HCT116 (cell line): ENCODE measurements at regions not wholly inside any gene's neighbourhood (a gene's known extent, or its start where the extent isn't known, plus 50 kb on each side); places are given as distances from the start of the nearest gene placed in this dataset.

Experiments used
- ATAC-seq: fragments of 200-7000 bp; cut with Tn5 transposase; 2 replicates; pipeline ENCODE4 v1.9.1; 2020; ENCODE audit warnings: mild to moderate bottlenecking, moderate library complexity
- BruUV-seq: library from RNA; stranded (reverse); fragments of 400-500 nt; replicated peaks from 2 replicates; lab custom pipeline; 2021; lab: Mats Ljungman, UMichigan
- CTCF ChIA-PET: fragments of 300-600 bp; sonication (Branson Sonifier 250); formaldehyde crosslinking; loops from one replicate; lab custom pipeline; 2021; ENCODE audit warnings: antibody characterized with exemption; lab: Charles Lee
- POLR2A ChIA-PET: fragments of 300-600, 350-600 bp; sonication (Branson Sonifier 250); formaldehyde crosslinking; loops from one replicate; lab custom pipeline; 2021; ENCODE audit warnings: antibody characterized with exemption; lab: Charles Lee
- RAD21 ChIA-PET, 2 experiments: fragments of 300-600 bp; sonication (Branson Sonifier 250); formaldehyde crosslinking; loops; one replicate each; lab custom pipeline; 2023; ENCODE audit warnings: low total read pairs in 2 of 2; ENCODE audit not compliant: uncharacterized antibody in 2 of 2, unreplicated experiment in 2 of 2, low non-redundant PET in 1 of 2; lab: Charles Lee
- DNase-seq: peaks from one replicate; pipeline ENCODE4 v3.0.0-alpha.2; 2010; ENCODE audit warnings: low read depth, low spot score
- H2AFZ ChIP-seq: fragments of 200-600 bp; shearing (Covaris generic), sonication (generic); 2 replicates; pipeline ENCODE4 v1.6.1; 2017; ENCODE audit warnings: low read depth, mixed run types, mixed read lengths, antibody characterized with exemption, low read length; ENCODE audit not compliant: poor library complexity, severe bottlenecking
- H3K27ac ChIP-seq: 2 replicates; pipeline ENCODE4 v1.5.1; 2012; ENCODE audit warnings: low read depth, low read length
- H3K27me3 ChIP-seq: fragments of 200-600 bp; sonication (generic); 2 replicates; pipeline ENCODE4 v1.6.1; 2016; ENCODE audit warnings: mixed run types, low read length, mixed read lengths; ENCODE audit not compliant: insufficient read depth
- H3K36me3 ChIP-seq, 2 experiments: fragments of 200-500 bp in 1 of 2; fragments of 200-600 bp in 1 of 2; sonication (Bioruptor generic) in 1 of 2; sonication (generic) in 1 of 2; 2 replicates each; pipeline versions ENCODE4 v1.5.1 to v1.6.1; 2014 to 2016; ENCODE audit warnings: low read length in 2 of 2, inconsistent platforms in 1 of 2, mixed read lengths in 1 of 2, mixed run types in 1 of 2; ENCODE audit not compliant: insufficient read depth in 2 of 2, control insufficient read depth in 1 of 2
- H3K4me1 ChIP-seq, 2 experiments: fragments of 200-600 bp in 1 of 2; sonication (generic) in 1 of 2; 2 replicates each; pipeline versions ENCODE4 v1.5.1 to v1.6.1; 2012 to 2017; ENCODE audit warnings: low read length in 2 of 2, inconsistent platforms in 1 of 2, mild to moderate bottlenecking in 1 of 2, mixed read lengths in 1 of 2, mixed run types in 1 of 2, moderate library complexity in 1 of 2; ENCODE audit not compliant: insufficient read depth in 2 of 2, control insufficient read depth in 1 of 2
- H3K4me2 ChIP-seq: fragments of 200-600 bp; sonication (generic); 2 replicates; pipeline ENCODE4 v1.6.1; 2017; ENCODE audit warnings: mixed run types, low read length, mixed read lengths
- H3K4me3 ChIP-seq, 2 experiments: fragments of 200-600 bp in 1 of 2; sonication (generic) in 1 of 2; replicated peaks in 1 of 2; 2 replicates each; pipeline ENCODE4 v1.5.1; 2011 to 2016; ENCODE audit warnings: low read length in 2 of 2, control low read depth in 1 of 2, low read depth in 1 of 2, mild to moderate bottlenecking in 1 of 2, mixed read lengths in 1 of 2, mixed run types in 1 of 2
- H3K79me2 ChIP-seq: fragments of 200-600 bp; sonication (generic); 2 replicates; pipeline ENCODE4 v1.6.1; 2017; ENCODE audit warnings: mild to moderate bottlenecking, mixed run types, low read length, moderate library complexity, mixed read lengths; ENCODE audit not compliant: insufficient read depth
- H3K9ac ChIP-seq: fragments of 200-600 bp; sonication (generic); 2 replicates; pipeline ENCODE4 v1.6.1; 2016; ENCODE audit warnings: low read length, mixed read lengths
- H3K9me2 ChIP-seq: fragments of 200-600 bp; sonication (generic), shearing (Covaris generic); 2 replicates; pipeline ENCODE4 v1.6.1; 2017; ENCODE audit warnings: mixed run types, mild to moderate bottlenecking, moderate library complexity; ENCODE audit not compliant: insufficient read depth
- H3K9me3 ChIP-seq, 2 experiments: fragments of 200-500 bp in 1 of 2; fragments of 200-600 bp in 1 of 2; sonication (Bioruptor generic) in 1 of 2; sonication (generic) in 1 of 2; 2 replicates each; pipeline ENCODE4 v1.6.1; 2014 to 2017; ENCODE audit warnings: low read length in 2 of 2, mixed read lengths in 2 of 2, inconsistent platforms in 1 of 2, low read depth in 1 of 2, mild to moderate bottlenecking in 1 of 2, mixed run types in 1 of 2, moderate library complexity in 1 of 2; ENCODE audit not compliant: control insufficient read depth in 1 of 2, insufficient read depth in 1 of 2
- H4K20me1 ChIP-seq: fragments of 200-600 bp; sonication (generic), shearing (Covaris generic); 2 replicates; pipeline ENCODE4 v1.6.1; 2017; ENCODE audit warnings: mixed run types, mild to moderate bottlenecking, moderate library complexity; ENCODE audit not compliant: insufficient read depth
- CEBPB ChIP-seq: IDR thresholded peaks from 2 replicates; pipeline ENCODE4 v1.6.1; 2012; ENCODE audit warnings: low read depth
- EZH2 ChIP-seq: fragments of 200-600 bp; sonication (generic); IDR thresholded peaks from 2 replicates; pipeline ENCODE4 v1.6.1; 2017; ENCODE audit warnings: antibody characterized with exemption, mixed run types
- EZH2phosphoT487 ChIP-seq: fragments of 200-600 bp; IDR thresholded peaks from 2 replicates; pipeline ENCODE4 v1.6.1; 2018; ENCODE audit warnings: antibody characterized with exemption, borderline replicate concordance
- JUND ChIP-seq: IDR thresholded peaks from 2 replicates; pipeline ENCODE4 v1.6.1; 2012
- REST ChIP-seq: IDR thresholded peaks from 2 replicates; pipeline ENCODE4 v1.6.1; 2012; ENCODE audit warnings: low read depth
- TCF7L2 ChIP-seq: IDR thresholded peaks from 2 replicates; pipeline ENCODE4 v1.7.0; 2011; ENCODE audit warnings: borderline replicate concordance, inconsistent platforms; ENCODE audit not compliant: insufficient read depth, insufficient read length; ENCODE audit errors: extremely low read depth
- ZFX ChIP-seq: fragments of 450-650 bp; IDR thresholded peaks from 2 replicates; pipeline ENCODE4 v1.6.1; 2017
- ZNF274 ChIP-seq: fragments of 200-500 bp; sonication (Bioruptor generic); IDR thresholded peaks from 2 replicates; pipeline ENCODE4 v1.6.1; 2014; ENCODE audit warnings: mild to moderate bottlenecking, low read depth, low read length, inconsistent platforms
- intact Hi-C: fragments of 100-400 bp; cut with micrococcal nuclease; formaldehyde crosslinking; loops from 2 replicates; pipeline ENCODE4 v1.10.0; 2022

- no peak overlapping the region for H3K9ac ChIP-seq
- ChIA-PET RAD21 (no interaction called here), CTCF (no interaction called here)
Measured at GRCh38 chr5:89072842-89073672, 190.1 kb upstream of the MEF2C start.

More at GRCh38 chr5:89072842-89073672, 190.1 kb upstream of the MEF2C start:
- BruUV-seq = no TSS peak
- H3K27me3 ChIP-seq = no peaks in the 10 kb centered on the region
- no peaks in the 10 kb centered on the region for H3K4me1 ChIP-seq
- no peaks in the 10 kb centered on the region for H3K36me3 ChIP-seq
- H3K4me3 ChIP-seq = no peak overlapping the region
- ATAC-seq (no peak), DNase-seq (no peak)
- H3K27ac ChIP-seq = no peak overlapping the region
- H3K9me2 ChIP-seq = no peaks in the 10 kb centered on the region
- no peak overlapping the region for H2AFZ ChIP-seq
- intact Hi-C loops = no loop called here
- H3K4me2 ChIP-seq = no peak overlapping the region
- no peaks in the 10 kb centered on the region for H3K79me2 ChIP-seq
- H3K9me3 ChIP-seq = no peaks in the 10 kb centered on the region
- POLR2A ChIA-PET = no interaction called here
- TF ChIP-seq TCF7L2 (no peak), EZH2 (no peak), ZNF274 (no peak), ZFX (no peak), CEBPB (no peak), JUND (no peak), EZH2phosphoT487 (no peak), REST (no peak)
- H4K20me1 ChIP-seq = no peaks in the 10 kb centered on the region
